Endothelial cell of umbilical vein (primary cell): ENCODE measurements at regions not wholly inside any gene's neighbourhood (a gene's known extent, or its start where the extent isn't known, plus 50 kb on each side); places are given as distances from the start of the nearest gene placed in this dataset.

Experiments used
- EZH2 ChIP-seq: IDR thresholded peaks from 2 replicates; pipeline ENCODE4 v1.6.1; 2012; ENCODE audit warnings: borderline replicate concordance, low read depth, mild to moderate bottlenecking, moderate library complexity, low read length, inconsistent platforms; ENCODE audit not compliant: severe bottlenecking
- FOS ChIP-seq: IDR thresholded peaks from 2 replicates; pipeline ENCODE4 v1.6.1; 2011; ENCODE audit warnings: mild to moderate bottlenecking, low read length, moderate library complexity, borderline replicate concordance; ENCODE audit not compliant: insufficient read depth
- GATA2 ChIP-seq: IDR thresholded peaks from 2 replicates; pipeline ENCODE4 v1.7.0; 2011; ENCODE audit warnings: low read depth, mild to moderate bottlenecking, moderate library complexity, mixed read lengths, low read length; ENCODE audit not compliant: insufficient read length, insufficient read depth
- JUN ChIP-seq: IDR thresholded peaks from 2 replicates; pipeline ENCODE4 v1.6.1; 2011; ENCODE audit warnings: borderline replicate concordance, low read depth; ENCODE audit not compliant: insufficient read length, insufficient read depth
- MYC ChIP-seq: IDR thresholded peaks from one replicate; pipeline ENCODE4 v1.6.1; 2011; ENCODE audit warnings: mild to moderate bottlenecking, low read depth, low read length
- POLR2A ChIP-seq: IDR thresholded peaks from 2 replicates; pipeline ENCODE4 v1.6.1; 2012; ENCODE audit warnings: low read depth, mild to moderate bottlenecking, control low read depth, low read length
- POLR2AphosphoS5 ChIP-seq: IDR thresholded peaks from 2 replicates; pipeline ENCODE4 v1.6.1; 2012; ENCODE audit warnings: low read depth, mild to moderate bottlenecking, control low read depth, low read length, moderate library complexity; ENCODE audit not compliant: insufficient read depth
- TF ChIP-seq, protein P1 (sequence below), 2 donors: IDR thresholded peaks; 1 replicate in 1 of 2; 2 replicates in 1 of 2; pipeline ENCODE4 v1.5.1; 2011; ENCODE audit warnings: low read length in 2 of 2, mild to moderate bottlenecking in 2 of 2, moderate library complexity in 2 of 2, control low read depth in 1 of 2, inconsistent platforms in 1 of 2, low read depth in 1 of 2; ENCODE audit not compliant: insufficient read depth in 1 of 2; ENCODE audit errors: extremely low read depth in 1 of 2
- TF ChIP-seq, protein P2 (sequence below): IDR thresholded peaks from 2 replicates; pipeline ENCODE4 v1.6.1; 2011; ENCODE audit not compliant: insufficient read depth, insufficient read length

GRCh38 chr1:36606641-36607262 is 124.0 kb upstream of the CSF3R start:
- TF ChIP-seq, protein P1, sequence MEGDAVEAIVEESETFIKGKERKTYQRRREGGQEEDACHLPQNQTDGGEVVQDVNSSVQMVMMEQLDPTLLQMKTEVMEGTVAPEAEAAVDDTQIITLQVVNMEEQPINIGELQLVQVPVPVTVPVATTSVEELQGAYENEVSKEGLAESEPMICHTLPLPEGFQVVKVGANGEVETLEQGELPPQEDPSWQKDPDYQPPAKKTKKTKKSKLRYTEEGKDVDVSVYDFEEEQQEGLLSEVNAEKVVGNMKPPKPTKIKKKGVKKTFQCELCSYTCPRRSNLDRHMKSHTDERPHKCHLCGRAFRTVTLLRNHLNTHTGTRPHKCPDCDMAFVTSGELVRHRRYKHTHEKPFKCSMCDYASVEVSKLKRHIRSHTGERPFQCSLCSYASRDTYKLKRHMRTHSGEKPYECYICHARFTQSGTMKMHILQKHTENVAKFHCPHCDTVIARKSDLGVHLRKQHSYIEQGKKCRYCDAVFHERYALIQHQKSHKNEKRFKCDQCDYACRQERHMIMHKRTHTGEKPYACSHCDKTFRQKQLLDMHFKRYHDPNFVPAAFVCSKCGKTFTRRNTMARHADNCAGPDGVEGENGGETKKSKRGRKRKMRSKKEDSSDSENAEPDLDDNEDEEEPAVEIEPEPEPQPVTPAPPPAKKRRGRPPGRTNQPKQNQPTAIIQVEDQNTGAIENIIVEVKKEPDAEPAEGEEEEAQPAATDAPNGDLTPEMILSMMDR (IDR thresholded peaks at IDR 0.05; ENCODE audit: extremely low read depth in 1 of 2, insufficient read depth in 1 of 2, low read depth in 1 of 2, low read length in 2 of 2), result no peak
- TF ChIP-seq POLR2A (no peak), EZH2 (no peak), POLR2AphosphoS5 (no peak), GATA2 (no peak), MYC (no peak), FOS (no peak), JUN (no peak)
- TF ChIP-seq, protein P2, sequence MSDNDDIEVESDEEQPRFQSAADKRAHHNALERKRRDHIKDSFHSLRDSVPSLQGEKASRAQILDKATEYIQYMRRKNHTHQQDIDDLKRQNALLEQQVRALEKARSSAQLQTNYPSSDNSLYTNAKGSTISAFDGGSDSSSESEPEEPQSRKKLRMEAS, result no peak
